ENCODE measurements at regions not wholly inside any gene's neighbourhood (a gene's known extent, or its start where the extent isn't known, plus 50 kb on each side); places are given as distances from the start of the nearest gene placed in this dataset.

DNA sequence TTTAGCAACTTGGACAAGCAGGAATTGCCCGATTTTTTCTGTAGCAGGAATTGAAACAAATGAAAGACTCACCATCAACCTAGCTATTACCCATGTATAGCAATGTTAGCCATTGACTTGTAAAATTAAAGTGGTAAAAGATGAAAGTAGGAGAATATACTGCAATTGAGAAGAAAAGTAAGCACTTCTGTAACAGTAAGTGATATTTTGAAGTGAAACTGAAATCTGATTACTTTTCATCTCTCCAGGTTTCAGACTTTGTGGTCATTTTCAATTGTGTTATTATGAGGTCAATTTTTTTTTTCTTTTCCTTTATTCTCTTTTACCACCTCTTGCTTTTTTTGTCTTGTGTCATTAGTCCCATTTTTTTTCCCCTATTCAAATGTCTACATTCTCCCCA, 1078.2 kb downstream of the ZPLD1 start:
- TF ChIP-seq, protein P1, sequence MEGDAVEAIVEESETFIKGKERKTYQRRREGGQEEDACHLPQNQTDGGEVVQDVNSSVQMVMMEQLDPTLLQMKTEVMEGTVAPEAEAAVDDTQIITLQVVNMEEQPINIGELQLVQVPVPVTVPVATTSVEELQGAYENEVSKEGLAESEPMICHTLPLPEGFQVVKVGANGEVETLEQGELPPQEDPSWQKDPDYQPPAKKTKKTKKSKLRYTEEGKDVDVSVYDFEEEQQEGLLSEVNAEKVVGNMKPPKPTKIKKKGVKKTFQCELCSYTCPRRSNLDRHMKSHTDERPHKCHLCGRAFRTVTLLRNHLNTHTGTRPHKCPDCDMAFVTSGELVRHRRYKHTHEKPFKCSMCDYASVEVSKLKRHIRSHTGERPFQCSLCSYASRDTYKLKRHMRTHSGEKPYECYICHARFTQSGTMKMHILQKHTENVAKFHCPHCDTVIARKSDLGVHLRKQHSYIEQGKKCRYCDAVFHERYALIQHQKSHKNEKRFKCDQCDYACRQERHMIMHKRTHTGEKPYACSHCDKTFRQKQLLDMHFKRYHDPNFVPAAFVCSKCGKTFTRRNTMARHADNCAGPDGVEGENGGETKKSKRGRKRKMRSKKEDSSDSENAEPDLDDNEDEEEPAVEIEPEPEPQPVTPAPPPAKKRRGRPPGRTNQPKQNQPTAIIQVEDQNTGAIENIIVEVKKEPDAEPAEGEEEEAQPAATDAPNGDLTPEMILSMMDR (IDR thresholded peaks at IDR 0.05; ENCODE audit: poor library complexity, severe bottlenecking): no peak
- no peak for TF ChIP-seq RAD21 (conservative IDR thresholded peaks at IDR 0.05)
- no peak for TF ChIP-seq POLR2AphosphoS5 (IDR thresholded peaks at IDR 0.05)
- no peak for TF ChIP-seq EP300 (conservative IDR thresholded peaks at IDR 0.05; ENCODE audit: poor library complexity, severe bottlenecking)
- TF ChIP-seq TAF1 (IDR thresholded peaks at IDR 0.05; ENCODE audit: low read depth): no peak
